ENCODE measurements at regions not wholly inside any gene's neighbourhood (a gene's known extent, or its start where the extent isn't known, plus 50 kb on each side); places are given as distances from the start of the nearest gene placed in this dataset.
"Not testable (repeated sequence)": the region's sequence is repeated elsewhere in the genome, so short reads cannot be mapped to it uniquely, and the experiment has no call there.

DNA sequence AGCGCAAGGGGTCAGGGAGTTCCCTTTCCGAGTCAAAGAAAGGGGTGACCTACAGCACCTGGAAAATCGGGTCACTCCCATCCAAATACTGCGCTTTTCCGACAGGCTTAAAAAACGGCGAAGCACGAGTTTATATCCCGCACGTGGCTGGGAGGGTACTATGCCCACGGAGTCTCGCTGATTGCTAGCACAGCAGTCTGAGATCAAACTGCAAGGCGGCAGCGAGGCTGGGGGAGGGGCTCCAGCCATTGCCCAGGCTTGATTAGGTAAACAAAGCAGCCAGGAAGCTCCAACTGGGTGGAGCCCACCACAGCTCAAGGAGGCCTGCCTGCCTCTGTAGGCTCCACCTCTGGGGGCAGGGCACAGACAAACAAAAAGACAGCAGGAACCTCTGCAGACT is 735.1 kb downstream of the TTLL7 start:
- TF ChIP-seq, protein P1, sequence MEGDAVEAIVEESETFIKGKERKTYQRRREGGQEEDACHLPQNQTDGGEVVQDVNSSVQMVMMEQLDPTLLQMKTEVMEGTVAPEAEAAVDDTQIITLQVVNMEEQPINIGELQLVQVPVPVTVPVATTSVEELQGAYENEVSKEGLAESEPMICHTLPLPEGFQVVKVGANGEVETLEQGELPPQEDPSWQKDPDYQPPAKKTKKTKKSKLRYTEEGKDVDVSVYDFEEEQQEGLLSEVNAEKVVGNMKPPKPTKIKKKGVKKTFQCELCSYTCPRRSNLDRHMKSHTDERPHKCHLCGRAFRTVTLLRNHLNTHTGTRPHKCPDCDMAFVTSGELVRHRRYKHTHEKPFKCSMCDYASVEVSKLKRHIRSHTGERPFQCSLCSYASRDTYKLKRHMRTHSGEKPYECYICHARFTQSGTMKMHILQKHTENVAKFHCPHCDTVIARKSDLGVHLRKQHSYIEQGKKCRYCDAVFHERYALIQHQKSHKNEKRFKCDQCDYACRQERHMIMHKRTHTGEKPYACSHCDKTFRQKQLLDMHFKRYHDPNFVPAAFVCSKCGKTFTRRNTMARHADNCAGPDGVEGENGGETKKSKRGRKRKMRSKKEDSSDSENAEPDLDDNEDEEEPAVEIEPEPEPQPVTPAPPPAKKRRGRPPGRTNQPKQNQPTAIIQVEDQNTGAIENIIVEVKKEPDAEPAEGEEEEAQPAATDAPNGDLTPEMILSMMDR (IDR thresholded peaks at IDR 0.05), result not testable (repeated sequence)
- not testable (repeated sequence) for TF ChIP-seq POLR2AphosphoS5 (IDR thresholded peaks at IDR 0.05)
